ENCODE measurements at regions not wholly inside any gene's neighbourhood (a gene's known extent, or its start where the extent isn't known, plus 50 kb on each side); places are given as distances from the start of the nearest gene placed in this dataset.

DNA sequence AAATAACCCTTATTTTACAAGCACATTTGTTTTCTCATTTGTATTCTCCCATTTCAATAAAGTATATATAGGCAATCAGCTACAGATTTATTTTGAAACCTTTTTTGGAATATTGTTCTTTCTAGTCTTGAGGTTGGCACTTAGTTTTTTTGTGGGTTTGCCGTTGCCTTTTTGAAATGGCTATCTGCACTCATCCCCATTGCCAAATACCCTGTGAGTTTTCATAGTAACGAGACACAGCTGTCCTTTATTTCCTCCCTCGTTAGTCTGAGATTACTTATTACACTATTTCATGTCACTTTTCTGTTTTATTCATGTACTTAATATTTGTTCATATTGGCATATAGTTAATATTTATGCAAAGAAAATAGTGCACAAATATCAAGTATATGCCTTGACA is 1104.0 kb downstream of the SLC6A15 start:
- Histone ChIP-seq H3K27me3 (ENCODE audit: control insufficient read depth, insufficient read depth, low read length) (no peaks in the 10 kb centered on the region), H3K14ac (replicated peaks; ENCODE audit: low read depth, low read length) (no peak overlapping the region), H3K4ac (ENCODE audit: low read depth, low read length) (no peak overlapping the region), H3K4me3 (ENCODE audit: insufficient read depth, low read depth, low read length) (no peak overlapping the region), H2BK20ac (ENCODE audit: low read depth, low read length) (no peak overlapping the region), H4K5ac (ENCODE audit: low read depth, low read length) (no peak overlapping the region), H2BK15ac (ENCODE audit: low read depth, low read length) (no peak overlapping the region), H2AFZ (replicated peaks; ENCODE audit: low read length, poor library complexity) (no peak overlapping the region), H2BK5ac (ENCODE audit: low read depth, low read length, poor library complexity, severe bottlenecking) (no peak overlapping the region), H3K79me1 (ENCODE audit: low read depth in 1 of 2, low read length in 2 of 2) (no peaks in the 10 kb centered on the region), H4K20me1 (ENCODE audit: insufficient read depth, low read length) (no peaks in the 10 kb centered on the region), H3K9ac (ENCODE audit: low read depth, low read length) (no peak overlapping the region), H3K18ac (ENCODE audit: low read depth, low read length) (no peak overlapping the region), H2BK120ac (ENCODE audit: low read depth, low read length) (no peak overlapping the region), H4K91ac (ENCODE audit: insufficient read depth, low read depth, low read length) (no peak overlapping the region), H3K4me1 (ENCODE audit: control insufficient read depth, insufficient read depth, low read length) (no peaks in the 10 kb centered on the region), H2AK5ac (ENCODE audit: low read depth, low read length) (no peak overlapping the region), H3K9me3 (ENCODE audit: control insufficient read depth, insufficient read depth, low read length) (no peaks in the 10 kb centered on the region), H3K4me2 (ENCODE audit: low read depth, low read length) (no peak overlapping the region), H3K9me1 (ENCODE audit: insufficient read depth, low read length) (no peaks in the 10 kb centered on the region), H3K56ac (ENCODE audit: extremely low read depth, insufficient read depth, low read length) (no peak overlapping the region), H3K23ac (ENCODE audit: low read depth, low read length) (no peak overlapping the region), H3K27ac (ENCODE audit: insufficient read depth, low read length) (no peak overlapping the region), H3K36me3 (ENCODE audit: control insufficient read depth, insufficient read depth, low read length) (no peaks in the 10 kb centered on the region), H4K8ac (ENCODE audit: low read depth in 2 of 2, low read length in 2 of 2) (no peak overlapping the region), H2AK9ac (replicated peaks; ENCODE audit: low read depth, low read length, poor library complexity) (no peak overlapping the region)
- intact Hi-C loops (cut with micrococcal nuclease) = no loop called here
- BruUV-seq (replicated peaks) = no TSS peak
- WGBS, 2 experiments (ENCODE audit: extremely low coverage in 2 of 2, insufficient read length in 1 of 2) = no CpG with 5 or more reads among the region's 3 CpGs
- POLR2A ChIA-PET (ENCODE audit: unreplicated experiment) = no interaction called here
- DNase-seq = no peak
- in situ Hi-C loops (cut with MboI; ENCODE audit: low sequenced_read_pairs) = no loop called here
- dilution Hi-C loops (cut with HindIII; ENCODE audit: low sequenced_read_pairs, unreplicated experiment) = no loop called here
- TF ChIP-seq, protein P1, sequence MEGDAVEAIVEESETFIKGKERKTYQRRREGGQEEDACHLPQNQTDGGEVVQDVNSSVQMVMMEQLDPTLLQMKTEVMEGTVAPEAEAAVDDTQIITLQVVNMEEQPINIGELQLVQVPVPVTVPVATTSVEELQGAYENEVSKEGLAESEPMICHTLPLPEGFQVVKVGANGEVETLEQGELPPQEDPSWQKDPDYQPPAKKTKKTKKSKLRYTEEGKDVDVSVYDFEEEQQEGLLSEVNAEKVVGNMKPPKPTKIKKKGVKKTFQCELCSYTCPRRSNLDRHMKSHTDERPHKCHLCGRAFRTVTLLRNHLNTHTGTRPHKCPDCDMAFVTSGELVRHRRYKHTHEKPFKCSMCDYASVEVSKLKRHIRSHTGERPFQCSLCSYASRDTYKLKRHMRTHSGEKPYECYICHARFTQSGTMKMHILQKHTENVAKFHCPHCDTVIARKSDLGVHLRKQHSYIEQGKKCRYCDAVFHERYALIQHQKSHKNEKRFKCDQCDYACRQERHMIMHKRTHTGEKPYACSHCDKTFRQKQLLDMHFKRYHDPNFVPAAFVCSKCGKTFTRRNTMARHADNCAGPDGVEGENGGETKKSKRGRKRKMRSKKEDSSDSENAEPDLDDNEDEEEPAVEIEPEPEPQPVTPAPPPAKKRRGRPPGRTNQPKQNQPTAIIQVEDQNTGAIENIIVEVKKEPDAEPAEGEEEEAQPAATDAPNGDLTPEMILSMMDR (conservative IDR thresholded peaks at IDR 0.05; ENCODE audit: low read depth, low read length) = no peak
- TF ChIP-seq CHD1 (IDR thresholded peaks at IDR 0.05; ENCODE audit: low read depth, low read length) = no peak
- no peak for TF ChIP-seq RAD21 (IDR thresholded peaks at IDR 0.05; ENCODE audit: low read length)
- TF ChIP-seq SMC3 (IDR thresholded peaks at IDR 0.05; ENCODE audit: low read depth, low read length) = no peak
- no peak for TF ChIP-seq MAFK (IDR thresholded peaks at IDR 0.05; ENCODE audit: low read depth, low read length)
- TF ChIP-seq BHLHE40 (IDR thresholded peaks at IDR 0.05; ENCODE audit: low read depth, low read length) = no peak
- TF ChIP-seq MAZ (IDR thresholded peaks at IDR 0.05; ENCODE audit: borderline replicate concordance, low read depth, low read length) = no peak
- TF ChIP-seq, protein P2, sequence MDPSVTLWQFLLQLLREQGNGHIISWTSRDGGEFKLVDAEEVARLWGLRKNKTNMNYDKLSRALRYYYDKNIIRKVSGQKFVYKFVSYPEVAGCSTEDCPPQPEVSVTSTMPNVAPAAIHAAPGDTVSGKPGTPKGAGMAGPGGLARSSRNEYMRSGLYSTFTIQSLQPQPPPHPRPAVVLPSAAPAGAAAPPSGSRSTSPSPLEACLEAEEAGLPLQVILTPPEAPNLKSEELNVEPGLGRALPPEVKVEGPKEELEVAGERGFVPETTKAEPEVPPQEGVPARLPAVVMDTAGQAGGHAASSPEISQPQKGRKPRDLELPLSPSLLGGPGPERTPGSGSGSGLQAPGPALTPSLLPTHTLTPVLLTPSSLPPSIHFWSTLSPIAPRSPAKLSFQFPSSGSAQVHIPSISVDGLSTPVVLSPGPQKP (IDR thresholded peaks at IDR 0.05; ENCODE audit: borderline replicate concordance, low read depth, low read length) = no peak
- CTCF ChIA-PET = no interaction called here
- ATAC-seq (ENCODE audit: low read depth) = no peak

All from IMR-90 (cell line).